Thoracic aorta (tissue), 2 donors: ENCODE measurements at regions not wholly inside any gene's neighbourhood (a gene's known extent, or its start where the extent isn't known, plus 50 kb on each side); places are given as distances from the start of the nearest gene placed in this dataset.

Experiments used
- ATAC-seq: fragments of 150-250 bp; one replicate; pipeline ENCODE4 v1.8.0; 2017; ENCODE audit warnings: low read depth; ENCODE audit not compliant: insufficient number of reproducible peaks, low FRiP score
- DNase-seq: peaks from one replicate; pipeline ENCODE4 v3.0.0-alpha.2; 2020; ENCODE audit warnings: low spot score
- H3K27ac ChIP-seq, 2 donors: fragments of 200-600 bp; sonication (generic); 1 replicate in 1 of 2; 2 replicates in 1 of 2; pipeline ENCODE4 v1.5.1; 2016; ENCODE audit warnings: mild to moderate bottlenecking in 2 of 2, moderate library complexity in 2 of 2
- H3K27me3 ChIP-seq: fragments of 200-600 bp; sonication (generic); replicated peaks from 2 replicates; pipeline ENCODE4 v1.6.0; 2016; ENCODE audit warnings: mild to moderate bottlenecking; ENCODE audit not compliant: insufficient read depth
- H3K36me3 ChIP-seq: fragments of 200-600 bp; sonication (generic); one replicate; pipeline ENCODE4 v1.5.1; 2016
- H3K4me1 ChIP-seq, 2 donors: fragments of 200-600 bp; sonication (generic); 1 replicate in 1 of 2; 2 replicates in 1 of 2; pipeline versions ENCODE4 v1.5.1 to v1.6.0; 2016; ENCODE audit warnings: low read depth in 2 of 2, mild to moderate bottlenecking in 1 of 2; ENCODE audit not compliant: control insufficient read depth in 1 of 2
- H3K4me3 ChIP-seq: fragments of 200-600 bp; sonication (generic); 2 replicates; pipeline ENCODE4 v1.5.1; 2016; ENCODE audit warnings: mild to moderate bottlenecking
- H3K9me3 ChIP-seq: fragments of 200-600 bp; sonication (generic); 2 replicates; pipeline ENCODE4 v1.5.1; 2016
- CTCF ChIP-seq: fragments of 200-600 bp; sonication (generic); IDR thresholded peaks from one replicate; pipeline ENCODE4 v1.5.1; 2019; ENCODE audit warnings: antibody characterized with exemption

GRCh38 chr18:8948011-8948410, 154.5 kb upstream of the NDUFV2 start:
- H3K4me1 ChIP-seq, result no peaks in the 10 kb centered on the region
- H3K4me3 ChIP-seq, result no peak overlapping the region
- peaks cover 2% of the 10 kb centered on the region for H3K9me3 ChIP-seq
- no peak for TF ChIP-seq CTCF
- H3K27me3 ChIP-seq, result no peaks in the 10 kb centered on the region
- no peak overlapping the region for H3K27ac ChIP-seq
- DNase-seq (no peak), ATAC-seq (no peak)
- H3K36me3 ChIP-seq, result no peaks in the 10 kb centered on the region

GRCh38 chr18:8948471-8949149, 153.9 kb upstream of the NDUFV2 start:
- H3K4me3 ChIP-seq, result no peak overlapping the region
- DNase-seq, result no peak
- peaks cover 2% of the 10 kb centered on the region for H3K9me3 ChIP-seq
- H3K27me3 ChIP-seq, result no peaks in the 10 kb centered on the region
- no peak overlapping the region for H3K27ac ChIP-seq
- no peak for TF ChIP-seq CTCF
- ATAC-seq, result no peak
- H3K36me3 ChIP-seq, result no peaks in the 10 kb centered on the region
- H3K4me1 ChIP-seq, result no peaks in the 10 kb centered on the region

- H3K27ac ChIP-seq, result no peak overlapping the region
Observed at GRCh38 chr18:8949206-8949605, 153.3 kb upstream of the NDUFV2 start.

GRCh38 chr18:8951491-8951890, 151.0 kb upstream of the NDUFV2 start:
- Histone ChIP-seq H3K4me3 (no peak overlapping the region), H3K4me1 (no peaks in the 10 kb centered on the region), H3K27ac (no peak overlapping the region), H3K36me3 (no peaks in the 10 kb centered on the region), H3K27me3 (no peaks in the 10 kb centered on the region), H3K9me3 (peaks cover under 1% of the 10 kb centered on the region)
- ATAC-seq, result no peak
- no peak for DNase-seq
- TF ChIP-seq CTCF, result no peak

More at GRCh38 chr18:8949206-8949605, 153.3 kb upstream of the NDUFV2 start:
- Histone ChIP-seq H3K9me3 (peaks cover 2% of the 10 kb centered on the region), H3K36me3 (no peaks in the 10 kb centered on the region), H3K4me1 (no peaks in the 10 kb centered on the region), H3K27me3 (no peaks in the 10 kb centered on the region), H3K4me3 (no peak overlapping the region)
- ATAC-seq (no peak), DNase-seq (no peak)
- no peak for TF ChIP-seq CTCF

- ATAC-seq (no peak), DNase-seq (no peak)
- no peaks in the 10 kb centered on the region for H3K27me3 ChIP-seq
- no peaks in the 10 kb centered on the region for H3K4me1 ChIP-seq
- H3K9me3 ChIP-seq, result no peaks in the 10 kb centered on the region
- H3K27ac ChIP-seq, result no peak overlapping the region
- H3K36me3 ChIP-seq, result no peaks in the 10 kb centered on the region
- TF ChIP-seq CTCF, result no peak
- no peak overlapping the region for H3K4me3 ChIP-seq
Observed at GRCh38 chr18:8952174-8952573, 150.3 kb upstream of the NDUFV2 start.
